ENCODE measurements at regions not wholly inside any gene's neighbourhood (a gene's known extent, or its start where the extent isn't known, plus 50 kb on each side); places are given as distances from the start of the nearest gene placed in this dataset.
"Not testable (repeated sequence)": the region's sequence is repeated elsewhere in the genome, so short reads cannot be mapped to it uniquely, and the experiment has no call there.

GRCh38 chr3:853489-853888, 239.3 kb upstream of the CNTN6 start:
- Mint-ChIP-seq H3K27ac (no peak overlapping the region), H3K4me3 (no peak overlapping the region), H3K9me3 (peaks cover 4% of the 10 kb centered on the region), H3K36me3 (no peaks in the 10 kb centered on the region), H3K27me3 (no peaks in the 10 kb centered on the region), H3K4me1 (no peaks in the 10 kb centered on the region)
- CTCF ChIA-PET, result no interaction called here
- no peak for DNase-seq

- CTCF ChIA-PET, result interaction anchor here (0.6 kb wide), 1 partner anchor 260 kb away, joined by 3 read pairs; no protein-coding TSS in a partner anchor
- DNase-seq, result no peak
- Mint-ChIP-seq H3K27ac (no peak overlapping the region), H3K27me3 (no peaks in the 10 kb centered on the region), H3K4me1 (no peaks in the 10 kb centered on the region), H3K36me3 (no peaks in the 10 kb centered on the region), H3K9me3 (no peaks in the 10 kb centered on the region), H3K4me3 (no peak overlapping the region)
Measured at GRCh38 chr3:859135-859534, 233.7 kb upstream of the CNTN6 start.

- no peaks in the 10 kb centered on the region for H3K27me3 Mint-ChIP-seq
- H3K9me3 Mint-ChIP-seq, result no peaks in the 10 kb centered on the region
- no peaks in the 10 kb centered on the region for H3K4me1 Mint-ChIP-seq
- DNase-seq, result no peak
- H3K27ac Mint-ChIP-seq, result no peak overlapping the region
- CTCF ChIA-PET, result no interaction called here
- no peaks in the 10 kb centered on the region for H3K36me3 Mint-ChIP-seq
- no peak overlapping the region for H3K4me3 Mint-ChIP-seq
Measured at GRCh38 chr3:861721-862120, 231.1 kb upstream of the CNTN6 start.

GRCh38 chr3:869269-869668, 223.6 kb upstream of the CNTN6 start:
- Mint-ChIP-seq H3K4me3 (no peak overlapping the region), H3K27ac (no peak overlapping the region), H3K4me1 (no peaks in the 10 kb centered on the region), H3K9me3 (no peaks in the 10 kb centered on the region), H3K36me3 (no peaks in the 10 kb centered on the region), H3K27me3 (no peaks in the 10 kb centered on the region)
- DNase-seq, result no peak
- CTCF ChIA-PET, result no interaction called here

GRCh38 chr3:869734-870133, 223.1 kb upstream of the CNTN6 start:
- no peaks in the 10 kb centered on the region for H3K36me3 Mint-ChIP-seq
- H3K27ac Mint-ChIP-seq, result no peak overlapping the region
- no peaks in the 10 kb centered on the region for H3K9me3 Mint-ChIP-seq
- H3K4me1 Mint-ChIP-seq, result no peaks in the 10 kb centered on the region
- CTCF ChIA-PET, result no interaction called here
- H3K27me3 Mint-ChIP-seq, result no peaks in the 10 kb centered on the region
- no peak for DNase-seq
- no peak overlapping the region for H3K4me3 Mint-ChIP-seq

- no peaks in the 10 kb centered on the region for H3K27me3 Mint-ChIP-seq
- no peak for DNase-seq
- H3K27ac Mint-ChIP-seq, result no peak overlapping the region
- H3K9me3 Mint-ChIP-seq, result peaks cover 4% of the 10 kb centered on the region
- no peaks in the 10 kb centered on the region for H3K4me1 Mint-ChIP-seq
- CTCF ChIA-PET, result no interaction called here
- no peaks in the 10 kb centered on the region for H3K36me3 Mint-ChIP-seq
- H3K4me3 Mint-ChIP-seq, result no peak overlapping the region
Measured at GRCh38 chr3:871651-872050, 221.2 kb upstream of the CNTN6 start.

GRCh38 chr3:877001-877400, 215.8 kb upstream of the CNTN6 start:
- Mint-ChIP-seq H3K27ac (no peak overlapping the region), H3K36me3 (no peaks in the 10 kb centered on the region), H3K27me3 (no peaks in the 10 kb centered on the region), H3K4me1 (no peaks in the 10 kb centered on the region), H3K9me3 (peaks cover 5% of the 10 kb centered on the region), H3K4me3 (no peak overlapping the region)
- DNase-seq, result no peak
- CTCF ChIA-PET, result no interaction called here

- H3K9me3 Mint-ChIP-seq, result peaks cover 5% of the 10 kb centered on the region
Measured at GRCh38 chr3:878746-879145, 214.1 kb upstream of the CNTN6 start.

GRCh38 chr3:880371-880770, 212.5 kb upstream of the CNTN6 start:
- CTCF ChIA-PET, result no interaction called here
- no peaks in the 10 kb centered on the region for H3K4me1 Mint-ChIP-seq
- no peak overlapping the region for H3K27ac Mint-ChIP-seq
- H3K9me3 Mint-ChIP-seq, result peaks cover 2% of the 10 kb centered on the region
- H3K4me3 Mint-ChIP-seq, result no peak overlapping the region
- DNase-seq, result no peak
- H3K36me3 Mint-ChIP-seq, result no peaks in the 10 kb centered on the region
- H3K27me3 Mint-ChIP-seq, result no peaks in the 10 kb centered on the region

More at GRCh38 chr3:878746-879145, 214.1 kb upstream of the CNTN6 start:
- Mint-ChIP-seq H3K27ac (no peak overlapping the region), H3K4me3 (no peak overlapping the region), H3K27me3 (no peaks in the 10 kb centered on the region), H3K4me1 (no peaks in the 10 kb centered on the region), H3K36me3 (no peaks in the 10 kb centered on the region)
- CTCF ChIA-PET, result no interaction called here
- DNase-seq, result no peak

GRCh38 chr3:882533-882932, 210.3 kb upstream of the CNTN6 start:
- no peaks in the 10 kb centered on the region for H3K4me1 Mint-ChIP-seq
- H3K27ac Mint-ChIP-seq, result no peak overlapping the region
- DNase-seq, result no peak
- CTCF ChIA-PET, result no interaction called here
- H3K4me3 Mint-ChIP-seq, result no peak overlapping the region
- no peaks in the 10 kb centered on the region for H3K36me3 Mint-ChIP-seq
- no peaks in the 10 kb centered on the region for H3K27me3 Mint-ChIP-seq
- H3K9me3 Mint-ChIP-seq, result peaks cover 1% of the 10 kb centered on the region

- no peak for DNase-seq
- Mint-ChIP-seq H3K4me1 (no peaks in the 10 kb centered on the region), H3K4me3 (no peak overlapping the region), H3K27me3 (no peaks in the 10 kb centered on the region), H3K36me3 (no peaks in the 10 kb centered on the region), H3K27ac (no peak overlapping the region), H3K9me3 (no peaks in the 10 kb centered on the region)
- CTCF ChIA-PET, result no interaction called here
Measured at GRCh38 chr3:901953-902778, 190.7 kb upstream of the CNTN6 start.

- CTCF ChIA-PET, result no interaction called here
- no peaks in the 10 kb centered on the region for H3K27me3 Mint-ChIP-seq
- H3K9me3 Mint-ChIP-seq, result peaks cover 2% of the 10 kb centered on the region
- H3K27ac Mint-ChIP-seq, result no peak overlapping the region
- no peaks in the 10 kb centered on the region for H3K36me3 Mint-ChIP-seq
- no peak overlapping the region for H3K4me3 Mint-ChIP-seq
- no peaks in the 10 kb centered on the region for H3K4me1 Mint-ChIP-seq
- DNase-seq, result no peak
Measured at GRCh38 chr3:905217-905616, 187.6 kb upstream of the CNTN6 start.

- CTCF ChIA-PET, result interaction anchor here (0.7 kb wide), 1 partner anchor 292 kb away, joined by 3 read pairs; no protein-coding TSS in a partner anchor
- Mint-ChIP-seq H3K4me3 (no peak overlapping the region), H3K4me1 (no peaks in the 10 kb centered on the region), H3K9me3 (peaks cover 9% of the 10 kb centered on the region), H3K27me3 (no peaks in the 10 kb centered on the region), H3K36me3 (no peaks in the 10 kb centered on the region), H3K27ac (no peak overlapping the region)
- DNase-seq, result no peak
Measured at GRCh38 chr3:906739-907138, 186.1 kb upstream of the CNTN6 start.

GRCh38 chr3:908839-909238, 184.0 kb upstream of the CNTN6 start:
- Mint-ChIP-seq H3K9me3 (peaks cover 12% of the 10 kb centered on the region), H3K4me3 (no peak overlapping the region), H3K36me3 (no peaks in the 10 kb centered on the region), H3K27ac (no peak overlapping the region), H3K27me3 (no peaks in the 10 kb centered on the region), H3K4me1 (no peaks in the 10 kb centered on the region)
- no peak for DNase-seq
- CTCF ChIA-PET, result no interaction called here

- DNase-seq, H3K36me3 Mint-ChIP-seq, CTCF ChIA-PET, H3K27me3 Mint-ChIP-seq, H3K4me1 Mint-ChIP-seq, H3K4me3 Mint-ChIP-seq, H3K27ac Mint-ChIP-seq: not testable (repeated sequence)
- H3K9me3 Mint-ChIP-seq, result peaks cover 12% of the 10 kb centered on the region
Measured at GRCh38 chr3:912717-913116, 180.1 kb upstream of the CNTN6 start.
